Gastroesophageal sphincter (tissue), 2 donors: ENCODE measurements at regions not wholly inside any gene's neighbourhood (a gene's known extent, or its start where the extent isn't known, plus 50 kb on each side); places are given as distances from the start of the nearest gene placed in this dataset.

Experiments
- POLR2A ChIP-seq, 2 donors: fragments of 450-650 bp; IDR thresholded peaks; one replicate each; pipeline ENCODE4 v1.6.1; 2017; ENCODE audit warnings: antibody characterized with exemption in 2 of 2, mild to moderate bottlenecking in 2 of 2, moderate library complexity in 1 of 2
- POLR2AphosphoS5 ChIP-seq: sonication (generic); formaldehyde crosslinking; IDR thresholded peaks from one replicate; pipeline ENCODE4 v1.6.1; 2017; ENCODE audit warnings: antibody characterized with exemption

DNA sequence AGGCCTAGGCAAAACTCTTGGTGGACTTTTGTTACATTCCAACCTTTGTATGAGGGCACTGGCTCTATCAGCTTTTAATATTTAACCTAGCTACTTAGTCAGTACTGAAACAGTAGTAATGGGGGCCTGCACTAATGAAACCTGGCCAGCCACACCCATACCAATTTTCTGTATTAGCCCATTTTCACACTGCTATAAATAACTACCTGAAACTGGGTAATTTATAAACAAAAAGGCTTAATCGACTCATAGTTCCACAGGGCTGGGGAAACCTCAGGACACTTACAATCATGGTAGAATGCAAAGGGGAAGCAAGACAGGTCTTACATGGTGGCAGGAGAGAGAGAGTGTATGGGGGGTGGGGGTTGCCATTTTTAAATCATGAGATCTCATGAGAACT, 245.7 kb upstream of the RGS18 start:
- TF ChIP-seq POLR2A (IDR thresholded peaks at IDR 0.05) (no peak), POLR2AphosphoS5 (no peak)
